A673 (cell line): ENCODE measurements at regions not wholly inside any gene's neighbourhood (a gene's known extent, or its start where the extent isn't known, plus 50 kb on each side); places are given as distances from the start of the nearest gene placed in this dataset.

Source experiments
- BruUV-seq: library from RNA; stranded (reverse); fragments of 400-500 nt; replicated peaks from 2 replicates; lab custom pipeline; 2021; lab: Mats Ljungman, UMichigan
- CTCF ChIA-PET: fragments of 300-600 bp; sonication (Branson Sonifier 250); formaldehyde crosslinking; loops from one replicate; lab custom pipeline; 2022; ENCODE audit warnings: antibody characterized with exemption; lab: Charles Lee
- POLR2A ChIA-PET: fragments of 300-600 bp; sonication (Branson Sonifier 250); formaldehyde crosslinking; loops from one replicate; lab custom pipeline; 2022; ENCODE audit warnings: antibody characterized with exemption; ENCODE audit not compliant: low non-redundant PET; lab: Charles Lee
- DNase-seq: peaks from one replicate; pipeline ENCODE4 v3.0.0-alpha.2; 2015; ENCODE audit warnings: low spot score
- H3K27ac ChIP-seq: fragments of 200-600 bp; sonication (generic); 2 replicates; pipeline ENCODE4 v1.5.1; 2016; ENCODE audit warnings: mixed run types, low read depth, mild to moderate bottlenecking, mixed read lengths, antibody characterized with exemption, low read length; ENCODE audit not compliant: poor library complexity, severe bottlenecking
- H3K27me3 ChIP-seq: fragments of 200-600 bp; sonication (generic); replicated peaks from 2 replicates; pipeline ENCODE4 v1.6.1; 2017; ENCODE audit warnings: mixed run types, low read depth, mild to moderate bottlenecking, mixed read lengths, antibody characterized with exemption, low read length; ENCODE audit not compliant: insufficient read depth, poor library complexity
- H3K36me3 ChIP-seq: fragments of 200-600 bp; sonication (generic); 2 replicates; pipeline ENCODE4 v1.6.1; 2016; ENCODE audit warnings: mixed run types, mild to moderate bottlenecking, mixed read lengths, antibody characterized with exemption, low read length; ENCODE audit not compliant: insufficient read depth, poor library complexity, severe bottlenecking
- H3K4me1 ChIP-seq: fragments of 200-600 bp; sonication (generic); 2 replicates; pipeline ENCODE4 v1.6.1; 2017; ENCODE audit warnings: mixed run types, mild to moderate bottlenecking, mixed read lengths, antibody characterized with exemption, low read length; ENCODE audit not compliant: insufficient read depth, poor library complexity, severe bottlenecking
- H3K4me3 ChIP-seq: fragments of 200-600 bp; sonication (generic); 2 replicates; pipeline ENCODE4 v1.5.1; 2016; ENCODE audit warnings: low read depth, mixed run types, mild to moderate bottlenecking, mixed read lengths, low read length; ENCODE audit not compliant: poor library complexity, severe bottlenecking
- H3K9me3 ChIP-seq: fragments of 200-600 bp; sonication (generic); 2 replicates; pipeline ENCODE4 v1.6.1; 2016; ENCODE audit warnings: mixed run types, low read depth, mild to moderate bottlenecking, mixed read lengths, antibody characterized with exemption, low read length; ENCODE audit not compliant: poor library complexity, severe bottlenecking
- CTCF ChIP-seq: fragments of 300-800, 200-600 bp; sonication (generic); conservative IDR thresholded peaks from 2 replicates; pipeline ENCODE4 v1.5.1; 2017; ENCODE audit warnings: low read depth, mild to moderate bottlenecking, antibody characterized with exemption, low read length, moderate library complexity, mixed read lengths
- EZH2 ChIP-seq: fragments of 200-600 bp; sonication (generic); IDR thresholded peaks from 2 replicates; pipeline ENCODE4 v1.6.1; 2017; ENCODE audit warnings: borderline replicate concordance, low read depth, mild to moderate bottlenecking, mixed read lengths, antibody characterized with exemption, low read length; ENCODE audit not compliant: poor library complexity, severe bottlenecking
- intact Hi-C: fragments of 100-400 bp; cut with micrococcal nuclease; formaldehyde crosslinking; loops from one replicate; pipeline ENCODE4 v1.10.0; 2022; ENCODE audit not compliant: unreplicated experiment

- BruUV-seq = no TSS peak
- no peak for DNase-seq
- Histone ChIP-seq H3K27me3 (peaks cover 8% of the 10 kb centered on the region), H3K36me3 (no peaks in the 10 kb centered on the region), H3K4me1 (no peaks in the 10 kb centered on the region), H3K27ac (no peak overlapping the region), H3K9me3 (no peaks in the 10 kb centered on the region), H3K4me3 (no peak overlapping the region)
- POLR2A ChIA-PET = no interaction called here
- CTCF ChIA-PET = no interaction called here
- no peak for TF ChIP-seq EZH2
- no peak for TF ChIP-seq CTCF
- intact Hi-C loops = no loop called here
Observed at GRCh38 chr7:159215076-159215475, 70.4 kb upstream of the VIPR2 start.

GRCh38 chr7:159213253-159213652, 68.6 kb upstream of the VIPR2 start:
- DNase-seq = no peak
- Histone ChIP-seq H3K27me3 (peaks cover 8% of the 10 kb centered on the region), H3K4me1 (no peaks in the 10 kb centered on the region), H3K36me3 (no peaks in the 10 kb centered on the region), H3K9me3 (no peaks in the 10 kb centered on the region), H3K4me3 (no peak overlapping the region), H3K27ac (no peak overlapping the region)
- no TSS peak for BruUV-seq
- TF ChIP-seq EZH2 (no peak), CTCF (no peak)
- ChIA-PET CTCF (no interaction called here), POLR2A (no interaction called here)
- intact Hi-C loops = no loop called here

GRCh38 chr7:159212226-159212625, 67.6 kb upstream of the VIPR2 start:
- no peak for DNase-seq
- ChIA-PET CTCF (no interaction called here), POLR2A (no interaction called here)
- BruUV-seq = no TSS peak
- no peaks in the 10 kb centered on the region for H3K4me1 ChIP-seq
- no peak overlapping the region for H3K4me3 ChIP-seq
- no peak overlapping the region for H3K27ac ChIP-seq
- H3K27me3 ChIP-seq = peaks cover 8% of the 10 kb centered on the region
- intact Hi-C loops = no loop called here
- no peaks in the 10 kb centered on the region for H3K9me3 ChIP-seq
- no peaks in the 10 kb centered on the region for H3K36me3 ChIP-seq
- TF ChIP-seq CTCF (no peak), EZH2 (no peak)
